ENCODE measurements at regions not wholly inside any gene's neighbourhood (a gene's known extent, or its start where the extent isn't known, plus 50 kb on each side); places are given as distances from the start of the nearest gene placed in this dataset.

DNA sequence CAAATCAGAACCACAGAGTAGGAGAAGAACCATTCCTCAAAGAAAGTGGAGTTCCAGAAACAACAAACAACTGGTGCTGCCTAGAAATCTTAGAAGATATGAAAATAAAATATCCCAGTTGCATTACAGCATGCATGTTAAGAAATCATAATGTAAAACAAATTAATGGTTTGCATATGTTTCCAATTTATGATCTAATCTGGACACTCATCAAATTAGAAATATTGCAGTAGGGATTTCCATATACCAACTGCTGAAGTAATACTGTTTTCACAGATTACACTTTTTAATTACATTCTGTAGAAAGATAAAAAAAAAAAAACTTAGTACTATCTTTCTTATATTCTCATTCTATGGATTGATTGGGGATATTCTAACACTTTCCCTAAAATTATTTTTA, 1034.6 kb upstream of the C9orf72 start:
- Histone ChIP-seq H3K27ac (no peak overlapping the region), H3K9me3 (no peaks in the 10 kb centered on the region), H3K4me1 (no peaks in the 10 kb centered on the region), H3K27me3 (no peaks in the 10 kb centered on the region), H3K36me3 (no peaks in the 10 kb centered on the region), H3K4me3 (no peak overlapping the region)
- no peak for ATAC-seq
- DNase-seq, result no peak
- intact Hi-C loops (cut with DNase I), result no loop called here
- TF ChIP-seq, protein P1, sequence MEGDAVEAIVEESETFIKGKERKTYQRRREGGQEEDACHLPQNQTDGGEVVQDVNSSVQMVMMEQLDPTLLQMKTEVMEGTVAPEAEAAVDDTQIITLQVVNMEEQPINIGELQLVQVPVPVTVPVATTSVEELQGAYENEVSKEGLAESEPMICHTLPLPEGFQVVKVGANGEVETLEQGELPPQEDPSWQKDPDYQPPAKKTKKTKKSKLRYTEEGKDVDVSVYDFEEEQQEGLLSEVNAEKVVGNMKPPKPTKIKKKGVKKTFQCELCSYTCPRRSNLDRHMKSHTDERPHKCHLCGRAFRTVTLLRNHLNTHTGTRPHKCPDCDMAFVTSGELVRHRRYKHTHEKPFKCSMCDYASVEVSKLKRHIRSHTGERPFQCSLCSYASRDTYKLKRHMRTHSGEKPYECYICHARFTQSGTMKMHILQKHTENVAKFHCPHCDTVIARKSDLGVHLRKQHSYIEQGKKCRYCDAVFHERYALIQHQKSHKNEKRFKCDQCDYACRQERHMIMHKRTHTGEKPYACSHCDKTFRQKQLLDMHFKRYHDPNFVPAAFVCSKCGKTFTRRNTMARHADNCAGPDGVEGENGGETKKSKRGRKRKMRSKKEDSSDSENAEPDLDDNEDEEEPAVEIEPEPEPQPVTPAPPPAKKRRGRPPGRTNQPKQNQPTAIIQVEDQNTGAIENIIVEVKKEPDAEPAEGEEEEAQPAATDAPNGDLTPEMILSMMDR (IDR thresholded peaks at IDR 0.05), result no peak

DNA sequence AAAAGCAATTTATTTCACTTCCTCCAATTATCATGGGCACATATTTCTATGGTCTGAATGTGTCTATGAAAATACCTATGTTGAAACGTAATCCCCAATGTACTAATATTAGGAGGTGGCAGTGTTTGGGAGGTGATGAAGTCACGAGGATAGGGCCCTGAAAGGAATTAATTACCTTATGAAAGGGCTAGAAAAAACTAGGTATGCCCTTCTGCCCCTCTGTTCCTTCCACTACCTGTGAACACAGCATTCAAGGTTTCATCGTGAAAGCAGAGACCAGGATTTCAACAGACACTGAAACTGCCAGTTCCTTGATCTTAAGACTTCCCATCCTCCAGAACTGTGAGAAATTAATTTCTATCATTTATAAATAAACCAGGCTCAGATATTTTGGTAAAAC, 1037.1 kb upstream of the C9orf72 start:
- no peak overlapping the region for H3K27ac ChIP-seq
- ATAC-seq (no peak), DNase-seq (no peak)
- H3K4me1 ChIP-seq, result no peaks in the 10 kb centered on the region
- no peaks in the 10 kb centered on the region for H3K27me3 ChIP-seq
- TF ChIP-seq, protein P1 (IDR thresholded peaks at IDR 0.05), result no peak
- H3K9me3 ChIP-seq, result no peaks in the 10 kb centered on the region
- H3K4me3 ChIP-seq, result no peak overlapping the region
- intact Hi-C loops (cut with DNase I), result no loop called here
- H3K36me3 ChIP-seq, result no peaks in the 10 kb centered on the region

DNA sequence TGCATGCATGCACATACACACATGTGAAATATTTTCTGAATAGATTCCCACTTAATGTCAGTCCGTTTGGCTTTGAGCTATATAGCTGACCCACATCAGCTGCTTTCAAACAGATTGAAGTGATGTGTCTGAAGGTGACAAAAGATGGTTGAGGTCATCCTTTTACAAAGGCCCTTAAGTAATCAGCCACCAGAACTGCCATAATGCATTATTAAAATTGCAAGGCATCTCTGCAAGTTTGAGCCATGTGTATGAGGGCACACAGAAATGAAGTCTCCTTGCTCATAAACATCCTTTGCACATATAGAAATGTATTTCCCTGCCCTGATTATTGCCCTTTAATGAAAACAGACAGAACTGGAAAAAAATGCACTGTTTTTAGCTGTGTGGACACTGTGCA, 1043.0 kb upstream of the C9orf72 start:
- DNase-seq (no peak), ATAC-seq (no peak)
- Histone ChIP-seq H3K4me1 (no peaks in the 10 kb centered on the region), H3K27me3 (no peaks in the 10 kb centered on the region), H3K9me3 (no peaks in the 10 kb centered on the region), H3K36me3 (no peaks in the 10 kb centered on the region), H3K4me3 (no peak overlapping the region), H3K27ac (no peak overlapping the region)
- TF ChIP-seq, protein P1 (IDR thresholded peaks at IDR 0.05), result no peak
- intact Hi-C loops (cut with DNase I), result no loop called here

DNA sequence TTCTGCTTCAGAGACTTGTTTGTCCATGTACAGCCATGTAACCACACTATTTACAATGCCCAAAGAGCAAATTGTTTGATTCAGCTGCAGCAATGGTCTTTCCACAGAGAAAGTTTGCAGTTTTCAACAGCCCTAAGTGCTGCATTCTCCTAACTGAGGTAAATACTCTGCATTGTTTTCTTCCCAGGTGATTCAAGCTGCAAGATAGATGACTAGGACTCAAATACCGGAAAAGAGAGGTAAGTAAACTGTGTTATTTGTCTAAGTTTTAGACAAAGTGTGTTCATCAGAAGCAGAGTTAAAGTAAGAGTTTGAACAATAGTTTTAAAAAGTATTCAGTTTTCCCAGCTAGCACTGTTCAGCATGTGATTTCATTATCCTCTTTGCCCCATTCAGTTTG, 1046.7 kb upstream of the C9orf72 start:
- TF ChIP-seq, protein P1 (IDR thresholded peaks at IDR 0.05), result no peak
- H3K9me3 ChIP-seq, result peaks cover 0 to 3% of the 10 kb centered on the region in 2 donors
- ATAC-seq (no peak), DNase-seq (no peak)
- H3K4me1 ChIP-seq, result no peaks in the 10 kb centered on the region
- no peaks in the 10 kb centered on the region for H3K27me3 ChIP-seq
- H3K36me3 ChIP-seq, result no peaks in the 10 kb centered on the region
- H3K4me3 ChIP-seq, result no peak overlapping the region
- intact Hi-C loops (cut with DNase I), result no loop called here
- no peak overlapping the region for H3K27ac ChIP-seq

DNA sequence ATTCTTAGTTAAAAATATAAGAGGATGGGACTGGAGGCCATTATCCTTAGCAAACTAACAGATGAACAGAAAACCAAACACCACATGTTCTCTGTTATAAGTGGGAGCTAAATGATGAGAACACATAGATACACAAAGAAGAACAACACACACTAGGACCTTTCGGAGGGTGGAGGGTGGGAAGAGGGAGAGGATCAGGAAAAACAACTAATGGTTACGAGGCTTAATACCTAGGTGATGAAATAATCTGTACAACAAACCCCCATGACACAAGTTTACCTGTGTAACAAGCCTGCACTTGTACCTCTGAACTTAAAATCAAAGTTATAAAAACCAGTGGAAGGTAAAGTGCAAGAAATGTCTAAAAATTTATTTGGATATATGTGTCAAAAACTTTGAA, 1047.4 kb upstream of the C9orf72 start:
- no peaks in the 10 kb centered on the region for H3K36me3 ChIP-seq
- no peak for DNase-seq
- no peak overlapping the region for H3K27ac ChIP-seq
- peaks cover 0 to 3% of the 10 kb centered on the region in 2 donors for H3K9me3 ChIP-seq
- H3K4me3 ChIP-seq, result no peak overlapping the region
- no peak for ATAC-seq
- intact Hi-C loops (cut with DNase I), result no loop called here
- H3K4me1 ChIP-seq, result no peaks in the 10 kb centered on the region
- no peaks in the 10 kb centered on the region for H3K27me3 ChIP-seq
- TF ChIP-seq, protein P1 (IDR thresholded peaks at IDR 0.05), result no peak
